ENCODE measurements at regions not wholly inside any gene's neighbourhood (a gene's known extent, or its start where the extent isn't known, plus 50 kb on each side); places are given as distances from the start of the nearest gene placed in this dataset.

- TF ChIP-seq CTCF (IDR thresholded peaks at IDR 0.05 in 2 of 3, conservative IDR thresholded peaks at IDR 0.05 in 1 of 3; ENCODE audit: control insufficient read depth in 2 of 3, extremely low read depth in 1 of 3, insufficient read depth in 1 of 3, low read depth in 3 of 3, low read length in 3 of 3) (no peak), POLR2A (IDR thresholded peaks at IDR 0.05; ENCODE audit: low read depth, low read length) (no peak), NRF1 (conservative IDR thresholded peaks at IDR 0.05; ENCODE audit: low read depth, low read length) (no peak), MTA3 (IDR thresholded peaks at IDR 0.05; ENCODE audit: borderline replicate concordance, low read length) (no peak), EZH2 (IDR thresholded peaks at IDR 0.05; ENCODE audit: borderline replicate concordance, control insufficient read depth, low read depth, low read length) (no peak), CREM (IDR thresholded peaks at IDR 0.05; ENCODE audit: low read depth) (no peak), SUPT20H (IDR thresholded peaks at IDR 0.05; ENCODE audit: borderline replicate concordance, control insufficient read depth, low read depth, low read length) (no peak), CBFB (IDR thresholded peaks at IDR 0.05; ENCODE audit: low read depth) (no peak), RCOR1 (conservative IDR thresholded peaks at IDR 0.05; ENCODE audit: low read depth, low read length) (no peak), EGR1 (IDR thresholded peaks at IDR 0.05; ENCODE audit: borderline replicate concordance in 1 of 2, low read depth in 2 of 2, low read length in 2 of 2) (no peak)
These were observed 109.9 kb upstream of the BCL6 start for GRCh38 chr3:187855131-187855530.
